ENCODE measurements at regions not wholly inside any gene's neighbourhood (a gene's known extent, or its start where the extent isn't known, plus 50 kb on each side); places are given as distances from the start of the nearest gene placed in this dataset.
"Not testable (repeated sequence)": the region's sequence is repeated elsewhere in the genome, so short reads cannot be mapped to it uniquely, and the experiment has no call there.

DNA sequence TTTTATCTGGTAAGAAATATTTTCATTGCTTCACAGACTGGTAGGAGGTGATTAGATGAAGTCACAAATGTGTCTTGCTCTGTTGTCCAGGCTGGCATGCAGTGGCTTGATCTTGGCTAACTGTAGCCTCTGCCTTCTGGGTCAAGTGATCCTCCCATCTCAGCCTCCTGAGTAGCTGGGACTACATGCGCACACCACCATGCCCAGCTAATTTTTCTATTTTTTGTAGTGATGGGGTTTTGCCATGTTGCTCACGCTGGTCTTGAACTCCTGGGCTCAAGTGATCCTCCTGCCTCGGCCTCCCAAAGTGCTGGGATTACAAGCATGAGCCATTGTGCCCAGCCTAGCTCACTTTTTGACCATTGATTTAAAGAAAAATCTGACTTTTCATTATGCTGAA, 257.9 kb downstream of the GOLGA6L6 start:
- TF ChIP-seq, protein P1, sequence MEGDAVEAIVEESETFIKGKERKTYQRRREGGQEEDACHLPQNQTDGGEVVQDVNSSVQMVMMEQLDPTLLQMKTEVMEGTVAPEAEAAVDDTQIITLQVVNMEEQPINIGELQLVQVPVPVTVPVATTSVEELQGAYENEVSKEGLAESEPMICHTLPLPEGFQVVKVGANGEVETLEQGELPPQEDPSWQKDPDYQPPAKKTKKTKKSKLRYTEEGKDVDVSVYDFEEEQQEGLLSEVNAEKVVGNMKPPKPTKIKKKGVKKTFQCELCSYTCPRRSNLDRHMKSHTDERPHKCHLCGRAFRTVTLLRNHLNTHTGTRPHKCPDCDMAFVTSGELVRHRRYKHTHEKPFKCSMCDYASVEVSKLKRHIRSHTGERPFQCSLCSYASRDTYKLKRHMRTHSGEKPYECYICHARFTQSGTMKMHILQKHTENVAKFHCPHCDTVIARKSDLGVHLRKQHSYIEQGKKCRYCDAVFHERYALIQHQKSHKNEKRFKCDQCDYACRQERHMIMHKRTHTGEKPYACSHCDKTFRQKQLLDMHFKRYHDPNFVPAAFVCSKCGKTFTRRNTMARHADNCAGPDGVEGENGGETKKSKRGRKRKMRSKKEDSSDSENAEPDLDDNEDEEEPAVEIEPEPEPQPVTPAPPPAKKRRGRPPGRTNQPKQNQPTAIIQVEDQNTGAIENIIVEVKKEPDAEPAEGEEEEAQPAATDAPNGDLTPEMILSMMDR (IDR thresholded peaks at IDR 0.05) = not testable (repeated sequence)
- not testable (repeated sequence) for TF ChIP-seq ZFX (IDR thresholded peaks at IDR 0.05; ENCODE audit: borderline replicate concordance)

Measured in 22Rv1 (cell line).